Transverse colon (tissue), 4 donors: ENCODE measurements at regions not wholly inside any gene's neighbourhood (a gene's known extent, or its start where the extent isn't known, plus 50 kb on each side); places are given as distances from the start of the nearest gene placed in this dataset.

Experiments
- POLR2AphosphoS5 ChIP-seq, 3 donors: sonication (generic); formaldehyde crosslinking; IDR thresholded peaks; one replicate each; pipeline ENCODE4 v1.6.1; 2016; ENCODE audit warnings: antibody characterized with exemption in 3 of 3
- TF ChIP-seq, protein P1 (sequence below), 5 experiments: fragments of 200-600 bp in 3 of 5; fragments of 450-650 bp in 2 of 5; sonication (generic) in 3 of 5; IDR thresholded peaks; 1 replicate in 2 of 5; 2 replicates in 3 of 5; pipeline ENCODE4 v1.5.1; 2016 to 2017; ENCODE audit warnings: antibody characterized with exemption in 5 of 5, inconsistent platforms in 3 of 5, mild to moderate bottlenecking in 2 of 5, moderate library complexity in 1 of 5

DNA sequence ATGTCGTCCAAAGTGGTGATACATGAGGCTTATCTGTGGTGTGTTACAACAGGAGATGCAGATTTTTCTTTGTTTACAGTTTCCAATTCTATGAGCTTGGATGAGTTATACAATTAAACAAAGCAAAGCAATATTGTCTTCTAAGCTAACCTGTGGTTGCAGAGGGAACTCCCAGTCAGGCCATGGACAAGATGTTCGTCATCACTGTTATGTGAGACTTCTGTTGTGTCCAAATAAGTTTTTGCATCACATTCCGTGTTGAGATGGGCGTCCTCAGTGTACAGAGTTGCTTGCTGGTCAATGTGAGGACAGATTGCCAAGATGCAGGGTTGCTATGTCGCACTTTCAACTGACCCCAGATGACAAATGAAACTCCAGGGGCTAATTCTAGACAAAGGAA, 189.3 kb downstream of the IRF8 start:
- TF ChIP-seq, protein P1, sequence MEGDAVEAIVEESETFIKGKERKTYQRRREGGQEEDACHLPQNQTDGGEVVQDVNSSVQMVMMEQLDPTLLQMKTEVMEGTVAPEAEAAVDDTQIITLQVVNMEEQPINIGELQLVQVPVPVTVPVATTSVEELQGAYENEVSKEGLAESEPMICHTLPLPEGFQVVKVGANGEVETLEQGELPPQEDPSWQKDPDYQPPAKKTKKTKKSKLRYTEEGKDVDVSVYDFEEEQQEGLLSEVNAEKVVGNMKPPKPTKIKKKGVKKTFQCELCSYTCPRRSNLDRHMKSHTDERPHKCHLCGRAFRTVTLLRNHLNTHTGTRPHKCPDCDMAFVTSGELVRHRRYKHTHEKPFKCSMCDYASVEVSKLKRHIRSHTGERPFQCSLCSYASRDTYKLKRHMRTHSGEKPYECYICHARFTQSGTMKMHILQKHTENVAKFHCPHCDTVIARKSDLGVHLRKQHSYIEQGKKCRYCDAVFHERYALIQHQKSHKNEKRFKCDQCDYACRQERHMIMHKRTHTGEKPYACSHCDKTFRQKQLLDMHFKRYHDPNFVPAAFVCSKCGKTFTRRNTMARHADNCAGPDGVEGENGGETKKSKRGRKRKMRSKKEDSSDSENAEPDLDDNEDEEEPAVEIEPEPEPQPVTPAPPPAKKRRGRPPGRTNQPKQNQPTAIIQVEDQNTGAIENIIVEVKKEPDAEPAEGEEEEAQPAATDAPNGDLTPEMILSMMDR (IDR thresholded peaks at IDR 0.05), result no peak
- TF ChIP-seq POLR2AphosphoS5 (IDR thresholded peaks at IDR 0.05), result no peak
